22Rv1 (cell line): ENCODE measurements at regions not wholly inside any gene's neighbourhood (a gene's known extent, or its start where the extent isn't known, plus 50 kb on each side); places are given as distances from the start of the nearest gene placed in this dataset.

Source experiments
- ZFX ChIP-seq: fragments of 450-650 bp; IDR thresholded peaks from 2 replicates; pipeline ENCODE4 v1.6.1; 2017; ENCODE audit warnings: antibody characterized with exemption, borderline replicate concordance
- TF ChIP-seq, protein P1 (sequence below): fragments of 450-650 bp; IDR thresholded peaks from 2 replicates; pipeline ENCODE4 v1.5.1; 2017; ENCODE audit warnings: mild to moderate bottlenecking

DNA sequence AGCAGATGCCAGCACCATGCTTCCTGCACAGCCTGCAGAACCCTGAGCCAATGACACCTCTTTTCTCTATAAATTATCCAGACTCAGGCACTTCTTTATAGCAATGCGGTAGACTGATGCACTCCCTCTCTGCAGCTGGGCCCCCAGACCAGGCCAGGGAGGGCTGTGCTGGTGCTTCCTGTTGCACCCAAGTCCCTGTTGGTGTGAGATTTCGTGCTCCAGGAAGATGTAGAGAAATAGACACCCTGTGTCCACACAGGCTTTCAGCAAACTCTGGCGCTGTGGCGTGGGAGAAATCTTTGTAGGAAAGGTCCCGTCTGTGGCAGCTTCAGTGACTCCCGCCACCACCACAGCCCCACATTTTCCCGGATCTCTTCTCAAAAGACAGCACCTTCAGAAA lies 572.2 kb downstream of the GALR1 start:
- TF ChIP-seq, protein P1, sequence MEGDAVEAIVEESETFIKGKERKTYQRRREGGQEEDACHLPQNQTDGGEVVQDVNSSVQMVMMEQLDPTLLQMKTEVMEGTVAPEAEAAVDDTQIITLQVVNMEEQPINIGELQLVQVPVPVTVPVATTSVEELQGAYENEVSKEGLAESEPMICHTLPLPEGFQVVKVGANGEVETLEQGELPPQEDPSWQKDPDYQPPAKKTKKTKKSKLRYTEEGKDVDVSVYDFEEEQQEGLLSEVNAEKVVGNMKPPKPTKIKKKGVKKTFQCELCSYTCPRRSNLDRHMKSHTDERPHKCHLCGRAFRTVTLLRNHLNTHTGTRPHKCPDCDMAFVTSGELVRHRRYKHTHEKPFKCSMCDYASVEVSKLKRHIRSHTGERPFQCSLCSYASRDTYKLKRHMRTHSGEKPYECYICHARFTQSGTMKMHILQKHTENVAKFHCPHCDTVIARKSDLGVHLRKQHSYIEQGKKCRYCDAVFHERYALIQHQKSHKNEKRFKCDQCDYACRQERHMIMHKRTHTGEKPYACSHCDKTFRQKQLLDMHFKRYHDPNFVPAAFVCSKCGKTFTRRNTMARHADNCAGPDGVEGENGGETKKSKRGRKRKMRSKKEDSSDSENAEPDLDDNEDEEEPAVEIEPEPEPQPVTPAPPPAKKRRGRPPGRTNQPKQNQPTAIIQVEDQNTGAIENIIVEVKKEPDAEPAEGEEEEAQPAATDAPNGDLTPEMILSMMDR = no peak
- TF ChIP-seq ZFX = no peak
